Common myeloid progenitor, CD34-positive (primary cell): ENCODE measurements at regions not wholly inside any gene's neighbourhood (a gene's known extent, or its start where the extent isn't known, plus 50 kb on each side); places are given as distances from the start of the nearest gene placed in this dataset.
"Not testable (repeated sequence)": the region's sequence is repeated elsewhere in the genome, so short reads cannot be mapped to it uniquely, and the experiment has no call there.

ENCODE experiments used
- CTCF ChIA-PET: fragments of 350-600 bp; sonication (Branson Sonifier 250); formaldehyde crosslinking; loops from one replicate; lab custom pipeline; 2021; ENCODE audit warnings: antibody characterized with exemption; lab: Charles Lee
- POLR2A ChIA-PET: fragments of 350-600 bp; sonication (Branson Sonifier 250); formaldehyde crosslinking; loops from one replicate; lab custom pipeline; 2021; ENCODE audit warnings: antibody characterized with exemption; lab: Charles Lee
- DNase-seq, 3 donors: peaks; one replicate each; pipeline versions ENCODE4 v3.0.0 to v3.0.0-alpha.2; 2013
- H3K27ac ChIP-seq, 2 experiments: 1 replicate in 1 of 2; 2 replicates in 1 of 2; pipeline ENCODE4 v1.7.0; 2013; ENCODE audit warnings: inconsistent platforms in 2 of 2, low read length in 2 of 2, mild to moderate bottlenecking in 2 of 2, low read depth in 1 of 2, moderate library complexity in 1 of 2; ENCODE audit not compliant: severe bottlenecking in 2 of 2, insufficient read depth in 1 of 2, poor library complexity in 1 of 2
- H3K27me3 ChIP-seq, 5 experiments: replicated peaks in 2 of 5; 1 replicate in 3 of 5; 2 replicates in 2 of 5; pipeline versions ENCODE4 v1.6.1 to v1.7.0; 2013; ENCODE audit warnings: low read length in 4 of 5, mild to moderate bottlenecking in 2 of 5, moderate library complexity in 2 of 5, inconsistent platforms in 1 of 5; ENCODE audit not compliant: insufficient read depth in 5 of 5, control insufficient read depth in 4 of 5
- H3K36me3 ChIP-seq, 4 experiments: 1 replicate in 2 of 4; 2 replicates in 2 of 4; pipeline versions ENCODE4 v1.6.1 to v1.7.0; 2013; ENCODE audit warnings: low read length in 3 of 4, control low read depth in 1 of 4, mild to moderate bottlenecking in 1 of 4; ENCODE audit not compliant: control insufficient read depth in 4 of 4, insufficient read depth in 4 of 4
- H3K4me1 ChIP-seq, 4 experiments: 1 replicate in 3 of 4; 2 replicates in 1 of 4; pipeline versions ENCODE4 v1.6.1 to v1.7.1; 2013; ENCODE audit warnings: low read length in 3 of 4, mild to moderate bottlenecking in 3 of 4, control low read depth in 1 of 4, inconsistent platforms in 1 of 4, moderate library complexity in 1 of 4; ENCODE audit not compliant: control insufficient read depth in 4 of 4, insufficient read depth in 4 of 4; ENCODE audit errors: control extremely low read depth in 1 of 4
- H3K4me3 ChIP-seq, 7 experiments: 1 replicate in 4 of 7; 2 replicates in 3 of 7; pipeline versions ENCODE4 v1.5.1 to v1.7.0; 2013; ENCODE audit warnings: mild to moderate bottlenecking in 7 of 7, low read length in 6 of 7, moderate library complexity in 6 of 7, inconsistent platforms in 2 of 7, low read depth in 2 of 7, control low read depth in 1 of 7; ENCODE audit not compliant: insufficient read depth in 4 of 7, control insufficient read depth in 1 of 7; ENCODE audit errors: extremely low read depth in 1 of 7
- H3K9me3 ChIP-seq, 5 experiments: 1 replicate in 4 of 5; 2 replicates in 1 of 5; pipeline versions ENCODE4 v1.6.1 to v1.7.1; 2013; ENCODE audit warnings: low read length in 4 of 5, mild to moderate bottlenecking in 2 of 5, inconsistent platforms in 1 of 5, low read depth in 1 of 5, moderate library complexity in 1 of 5; ENCODE audit not compliant: control insufficient read depth in 4 of 5, insufficient read depth in 2 of 5; ENCODE audit errors: control extremely low read depth in 1 of 5
- WGBS: methylation state at CpG from one replicate; pipeline ENCODE4 v1.1.5; 2013; ENCODE audit not compliant: insufficient coverage; 5-methylcytosine and 5-hydroxymethylcytosine counted together

DNA sequence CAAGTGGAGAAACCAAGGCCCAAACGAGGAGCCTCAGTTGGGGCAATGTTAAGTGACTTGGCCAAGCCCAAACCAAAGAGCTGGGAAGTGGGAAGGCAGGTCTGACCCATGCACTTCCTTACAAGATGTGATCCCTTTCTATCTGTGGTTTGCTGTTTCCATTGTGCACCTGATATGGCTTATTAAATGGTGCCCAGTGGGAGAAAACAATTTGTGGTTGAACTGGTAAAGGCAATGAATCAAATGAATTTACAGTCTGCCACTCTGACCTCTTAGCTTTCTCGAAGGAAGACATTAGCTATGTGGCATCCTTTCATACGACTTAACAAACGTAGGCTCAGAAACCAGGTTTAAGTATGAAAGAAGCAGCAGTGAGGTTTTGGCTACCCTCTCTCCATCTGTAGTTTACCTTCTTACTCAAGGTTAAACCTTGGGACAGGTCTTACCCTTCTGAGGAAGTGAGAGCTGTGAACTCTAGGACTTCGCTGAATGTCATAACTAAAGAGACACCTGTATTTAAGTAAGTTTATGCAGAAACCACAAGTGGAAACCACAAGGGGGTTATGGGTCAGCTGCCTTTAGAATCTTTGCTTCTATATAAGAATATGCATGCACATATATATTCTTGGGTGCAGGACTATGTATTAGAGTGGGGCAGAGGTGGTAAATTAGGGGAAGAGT, 100.5 kb upstream of the SPATA31D4 start:
- no peaks in the 10 kb centered on the region for H3K9me3 ChIP-seq
- POLR2A ChIA-PET: no interaction called here
- H3K27me3 ChIP-seq: no peaks in the 10 kb centered on the region

DNA sequence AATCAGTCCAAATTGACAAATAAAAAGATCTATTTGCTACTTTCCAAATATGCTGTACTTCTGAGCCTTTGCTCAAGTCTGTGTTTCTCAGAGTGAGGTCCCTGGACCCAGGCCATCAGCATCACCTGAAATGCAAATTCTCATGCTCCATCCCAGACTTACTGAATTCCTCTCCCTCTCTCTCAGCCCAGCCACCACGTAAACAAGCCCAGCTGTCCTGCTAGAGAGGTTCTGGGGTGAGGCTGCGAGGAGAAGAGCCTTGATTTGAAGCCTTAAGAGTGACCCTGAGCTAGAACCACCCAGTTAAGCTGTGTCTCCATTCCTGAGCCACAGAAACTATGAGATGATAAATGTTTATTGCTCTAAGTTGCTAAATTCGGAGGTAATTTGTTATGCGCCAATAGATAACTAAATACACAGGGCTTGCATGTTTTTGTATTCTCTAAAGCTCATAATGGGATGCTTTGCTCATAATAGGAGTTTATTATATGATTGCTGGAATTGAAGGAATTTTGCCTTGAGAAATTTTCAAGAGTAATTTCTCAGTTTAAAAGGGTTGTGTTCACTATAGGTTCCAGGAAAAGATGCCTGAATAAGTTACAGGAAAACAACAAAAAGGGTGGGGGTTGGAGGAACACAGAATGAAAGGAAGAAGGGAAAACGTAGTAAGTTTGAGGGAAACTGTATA, 98.9 kb upstream of the SPATA31D4 start:
- Histone ChIP-seq H3K9me3 (no peaks in the 10 kb centered on the region), H3K27me3 (no peaks in the 10 kb centered on the region), H3K36me3 (no peaks in the 10 kb centered on the region), H3K4me1 (peaks cover 0 to 2% (median 0%) of the 10 kb centered on the region in 4 experiments), H3K4me3 (no peak overlapping the region), H3K27ac (no peak overlapping the region)
- WGBS: 100% methylated on average over 3 of the region's 5 CpGs
- no peak for DNase-seq
- ChIA-PET CTCF (no interaction called here), POLR2A (no interaction called here)

More for the DNA sequence above, 100.5 kb upstream of the SPATA31D4 start:
- no peak overlapping the region for H3K4me3 ChIP-seq
- DNase-seq: no peak
- H3K4me1 ChIP-seq: peaks cover 0 to 2% (median 0%) of the 10 kb centered on the region in 4 experiments
- H3K27ac ChIP-seq: no peak overlapping the region
- H3K36me3 ChIP-seq: no peaks in the 10 kb centered on the region
- CTCF ChIA-PET: no interaction called here
- 64% methylated on average over 3 of the region's 5 CpGs for WGBS

DNA sequence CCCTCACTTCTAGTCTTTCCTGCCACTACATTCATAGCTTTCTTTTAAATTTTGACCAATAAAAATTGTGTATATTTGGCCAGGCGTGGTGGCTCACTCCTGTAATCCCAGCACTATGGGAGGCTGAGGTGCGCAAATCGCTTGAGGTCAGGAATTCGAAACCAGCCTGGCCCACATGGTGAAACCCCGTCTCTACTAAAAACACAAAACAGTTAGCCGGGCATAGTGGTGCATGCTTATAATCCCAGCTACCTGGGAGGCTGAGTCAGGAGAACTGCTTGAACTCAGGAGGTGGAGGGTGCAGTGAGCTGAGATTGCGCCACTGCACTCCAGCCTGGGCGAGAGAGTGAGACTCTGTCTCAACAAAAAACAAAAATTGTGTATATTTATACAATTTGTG, 97.8 kb upstream of the SPATA31D4 start:
- H3K36me3 ChIP-seq, POLR2A ChIA-PET: not testable (repeated sequence)
- 98% methylated on average over 7 of the region's 8 CpGs for WGBS

DNA sequence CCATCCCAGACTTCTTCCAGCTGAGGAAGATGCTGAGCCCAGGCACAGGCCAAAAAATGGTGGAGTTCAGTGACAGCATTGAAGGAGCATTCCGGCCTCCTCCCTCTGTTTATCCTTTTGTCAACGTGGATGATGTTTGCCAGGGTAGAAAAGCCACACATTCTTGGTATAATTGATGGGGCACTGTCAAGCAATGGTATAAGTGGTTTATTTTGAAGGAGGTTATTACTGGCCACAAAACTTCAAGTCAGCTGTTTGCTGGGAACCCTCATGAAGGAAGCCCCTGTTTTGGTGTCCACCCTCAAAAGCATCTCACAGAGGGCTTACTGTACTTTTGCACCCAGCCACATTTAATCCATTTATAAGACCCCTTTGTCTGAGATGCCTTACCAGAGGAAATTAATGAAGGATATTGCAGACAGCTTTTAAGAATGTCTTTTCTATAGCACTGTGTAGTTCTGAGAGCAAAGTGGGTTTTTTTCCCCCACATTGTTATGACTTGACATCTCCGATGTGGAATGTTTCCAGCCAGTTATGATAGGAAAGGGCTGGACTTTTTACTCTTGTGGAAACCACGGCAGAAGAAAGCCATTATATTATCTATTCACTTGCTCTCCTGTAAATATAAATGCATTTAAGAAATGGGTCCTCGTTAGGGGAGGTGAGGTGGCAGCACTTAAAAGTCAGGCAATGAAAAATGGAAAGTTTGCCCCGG, 95.5 kb upstream of the SPATA31D4 start:
- no peaks in the 10 kb centered on the region for H3K36me3 ChIP-seq
- H3K9me3 ChIP-seq: no peaks in the 10 kb centered on the region
- 100% methylated on average over 3 of the region's 6 CpGs for WGBS
- no peak for DNase-seq
- H3K4me3 ChIP-seq: no peak overlapping the region
- H3K4me1 ChIP-seq: no peaks in the 10 kb centered on the region
- ChIA-PET POLR2A (no interaction called here), CTCF (no interaction called here)
- no peaks in the 10 kb centered on the region for H3K27me3 ChIP-seq
- H3K27ac ChIP-seq: no peak overlapping the region

More for the DNA sequence above, 97.8 kb upstream of the SPATA31D4 start:
- H3K27ac ChIP-seq, H3K4me3 ChIP-seq, H3K9me3 ChIP-seq, DNase-seq, H3K27me3 ChIP-seq, CTCF ChIA-PET, H3K4me1 ChIP-seq: not testable (repeated sequence)

DNA sequence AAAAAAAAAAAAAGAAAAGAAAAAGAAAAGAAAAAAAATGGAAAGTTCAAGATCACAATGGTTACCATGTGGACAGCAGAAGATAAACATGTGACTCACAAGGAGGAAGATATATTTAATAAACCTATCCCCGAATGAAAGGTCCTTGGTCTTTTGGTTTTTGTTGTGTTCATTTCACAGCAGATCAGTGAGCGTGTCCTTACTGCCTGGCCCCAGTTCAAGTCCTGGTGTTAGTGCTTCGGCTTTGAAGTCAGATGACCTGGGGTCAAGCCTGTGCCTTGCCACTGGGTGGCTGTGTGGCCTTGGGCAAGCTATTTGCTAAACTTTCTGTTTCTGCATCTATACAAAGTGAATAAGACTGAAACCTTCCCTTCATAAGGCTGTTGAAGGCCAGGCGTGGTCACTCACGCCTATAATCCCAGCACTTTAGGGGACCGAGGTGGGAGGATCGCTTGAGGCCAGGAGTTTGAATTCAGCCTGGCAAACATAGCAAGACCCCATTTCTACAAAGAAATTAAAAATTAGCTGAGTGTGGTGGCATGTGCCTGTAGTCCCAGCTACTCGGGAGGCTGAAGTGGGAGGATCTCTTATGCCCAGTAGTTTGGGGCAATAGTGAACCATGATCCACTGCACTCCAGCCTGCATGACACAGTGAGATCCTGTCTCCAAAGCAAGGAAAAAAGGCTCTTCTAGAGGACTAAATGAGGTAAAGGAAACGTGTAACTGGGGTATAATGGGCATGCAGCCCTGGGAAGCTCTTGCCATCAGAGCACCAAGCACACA, 94.5 kb upstream of the SPATA31D4 start:
- no peak overlapping the region for H3K4me3 ChIP-seq
- no peak overlapping the region for H3K27ac ChIP-seq
- POLR2A ChIA-PET: no interaction called here
- CTCF ChIA-PET: interaction anchor here (0.5 kb wide), 1 partner anchor 66 kb away, joined by 3 read pairs; no protein-coding TSS in a partner anchor
- H3K9me3 ChIP-seq: no peaks in the 10 kb centered on the region
- no peaks in the 10 kb centered on the region for H3K27me3 ChIP-seq
- no peaks in the 10 kb centered on the region for H3K4me1 ChIP-seq
- no peak for DNase-seq
- WGBS: 94% methylated on average over 6 of the region's 9 CpGs
- H3K36me3 ChIP-seq: no peaks in the 10 kb centered on the region

DNA sequence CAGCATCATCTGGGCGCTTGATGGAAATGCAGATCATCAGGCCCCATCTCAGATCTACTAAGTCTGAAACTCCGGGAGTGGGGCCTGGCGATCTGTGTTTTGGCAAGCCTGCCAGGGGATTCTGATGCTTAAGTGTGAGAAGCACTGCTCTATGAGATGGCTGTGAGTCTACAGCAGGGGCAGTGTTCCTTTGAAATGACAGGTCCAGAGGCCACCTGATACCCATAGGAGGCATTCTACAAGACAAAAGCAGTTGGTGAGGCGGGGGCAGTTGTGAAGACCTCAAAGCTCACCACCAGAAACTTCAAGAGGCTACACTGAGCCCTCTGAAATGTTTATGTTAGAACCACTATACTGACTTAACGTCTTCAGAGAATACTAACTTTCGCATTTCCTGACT, 86.9 kb upstream of the SPATA31D4 start:
- Histone ChIP-seq H3K27ac (no peak overlapping the region), H3K9me3 (no peaks in the 10 kb centered on the region), H3K36me3 (no peaks in the 10 kb centered on the region), H3K4me3 (no peak overlapping the region), H3K4me1 (no peaks in the 10 kb centered on the region), H3K27me3 (no peaks in the 10 kb centered on the region)
- CTCF ChIA-PET: no interaction called here
- POLR2A ChIA-PET: no interaction called here
- 94% methylated on average over 5 of the region's 6 CpGs for WGBS
- no peak for DNase-seq
